BLaER1 (cell line): ENCODE measurements at regions not wholly inside any gene's neighbourhood (a gene's known extent, or its start where the extent isn't known, plus 50 kb on each side); places are given as distances from the start of the nearest gene placed in this dataset.

Source experiments
- H3K27ac ChIP-seq: shearing (Covaris generic); formaldehyde crosslinking; 2 replicates; pipeline ENCODE4 v1.8.1; 2022
- H3K27me3 ChIP-seq: shearing (Covaris generic); formaldehyde crosslinking; 2 replicates; pipeline ENCODE4 v1.8.1; 2022
- H3K36me3 ChIP-seq: shearing (Covaris generic); formaldehyde crosslinking; 2 replicates; pipeline ENCODE4 v1.8.1; 2022
- H3K4me1 ChIP-seq: shearing (Covaris generic); formaldehyde crosslinking; 2 replicates; pipeline ENCODE4 v1.8.1; 2022
- H3K4me2 ChIP-seq: shearing (Covaris generic); formaldehyde crosslinking; 2 replicates; pipeline ENCODE4 v1.8.1; 2022
- H3K4me3 ChIP-seq: shearing (Covaris generic); formaldehyde crosslinking; 2 replicates; pipeline ENCODE4 v1.8.1; 2022
- H3K9ac ChIP-seq: shearing (Covaris generic); formaldehyde crosslinking; 2 replicates; pipeline ENCODE4 v1.8.1; 2022
- H3K9me3 ChIP-seq: shearing (Covaris generic); formaldehyde crosslinking; 2 replicates; pipeline ENCODE4 v1.8.1; 2022
- H4K20me1 ChIP-seq: shearing (Covaris generic); formaldehyde crosslinking; 2 replicates; pipeline ENCODE4 v1.8.1; 2022
- Cebpa-rat ChIP-seq: shearing (Covaris generic); IDR thresholded peaks from 2 replicates; pipeline ENCODE4 v1.8.1; 2022

DNA sequence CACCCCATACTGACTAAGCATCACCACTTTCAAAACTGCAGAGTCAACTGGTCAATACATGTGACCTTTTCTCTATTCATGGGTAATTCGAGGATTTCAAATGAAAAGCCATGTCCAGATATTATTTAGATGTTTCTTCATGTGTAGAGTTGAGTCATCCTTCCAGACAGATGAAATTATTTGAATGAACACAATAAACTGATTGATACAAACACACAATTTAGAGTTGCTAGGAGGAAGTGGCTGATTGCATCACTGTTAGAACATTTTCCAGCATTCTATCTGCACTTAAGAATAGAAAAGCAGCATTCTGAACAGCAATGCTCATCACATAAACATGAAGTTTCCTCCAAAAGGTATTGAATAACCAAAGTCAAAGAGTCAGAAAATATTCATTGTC, 273.5 kb upstream of the SOX5 start:
- no peaks in the 10 kb centered on the region for H3K36me3 ChIP-seq
- no peak overlapping the region for H3K9ac ChIP-seq
- H3K27ac ChIP-seq: no peak overlapping the region
- no peak overlapping the region for H3K4me2 ChIP-seq
- H3K9me3 ChIP-seq: no peaks in the 10 kb centered on the region
- TF ChIP-seq Cebpa-rat: no peak
- H4K20me1 ChIP-seq: no peaks in the 10 kb centered on the region
- no peak overlapping the region for H3K4me3 ChIP-seq
- no peaks in the 10 kb centered on the region for H3K27me3 ChIP-seq
- no peaks in the 10 kb centered on the region for H3K4me1 ChIP-seq

DNA sequence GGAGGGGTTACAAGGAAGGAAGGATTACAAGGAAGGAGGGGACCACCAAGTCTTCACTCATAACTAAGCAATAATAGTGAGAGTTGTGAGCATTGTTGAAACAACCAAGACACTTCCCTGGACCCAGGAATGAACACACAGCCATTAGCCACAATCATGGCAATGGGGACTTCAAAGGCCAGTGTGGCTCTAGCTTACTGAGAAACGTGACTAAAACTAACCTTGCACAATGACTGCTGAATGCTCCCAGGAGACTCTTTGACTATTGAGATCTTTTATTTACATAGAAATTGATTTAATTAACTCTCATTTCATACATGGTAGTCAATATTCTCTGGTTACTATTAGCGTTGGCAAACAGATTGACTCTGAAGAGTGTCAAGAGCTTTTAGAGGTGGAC, 263.0 kb upstream of the SOX5 start:
- H3K4me3 ChIP-seq: no peak overlapping the region
- no peaks in the 10 kb centered on the region for H3K4me1 ChIP-seq
- H3K36me3 ChIP-seq: no peaks in the 10 kb centered on the region
- no peak overlapping the region for H3K4me2 ChIP-seq
- no peak overlapping the region for H3K27ac ChIP-seq
- no peaks in the 10 kb centered on the region for H3K9me3 ChIP-seq
- H4K20me1 ChIP-seq: no peaks in the 10 kb centered on the region
- no peaks in the 10 kb centered on the region for H3K27me3 ChIP-seq
- no peak for TF ChIP-seq Cebpa-rat
- no peak overlapping the region for H3K9ac ChIP-seq

DNA sequence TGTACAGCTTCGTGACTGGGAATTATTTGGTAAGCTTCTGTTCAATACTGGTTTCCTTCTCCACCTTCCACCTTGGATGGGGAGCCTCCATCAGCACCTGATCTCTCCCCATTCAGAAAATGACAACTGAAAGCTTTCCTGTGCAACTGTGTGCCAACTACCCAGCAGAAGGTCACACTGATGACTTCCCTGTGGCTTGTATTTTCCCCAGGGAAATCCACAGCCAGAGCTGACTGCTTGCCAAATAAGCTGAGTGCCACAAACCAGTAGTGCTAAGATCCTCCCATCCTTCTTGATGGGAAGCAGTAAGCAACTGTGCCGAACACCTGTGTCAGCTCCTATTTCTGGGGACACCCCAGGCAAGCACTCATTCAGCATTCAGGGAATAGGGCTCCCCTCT, 257.2 kb upstream of the SOX5 start:
- no peak for TF ChIP-seq Cebpa-rat
- Histone ChIP-seq H3K9me3 (0 out of 2 replicates have a peak, but pooled peaks cover 4% of the 10 kb centered on the region), H3K4me1 (peaks cover 6% of the 10 kb centered on the region; the same call in 1 of the 2 replicates), H3K27me3 (no peaks in the 10 kb centered on the region), H4K20me1 (no peaks in the 10 kb centered on the region), H3K4me2 (no peak overlapping the region), H3K4me3 (no peak overlapping the region), H3K9ac (no peak overlapping the region), H3K36me3 (no peaks in the 10 kb centered on the region), H3K27ac (no peak overlapping the region)

DNA sequence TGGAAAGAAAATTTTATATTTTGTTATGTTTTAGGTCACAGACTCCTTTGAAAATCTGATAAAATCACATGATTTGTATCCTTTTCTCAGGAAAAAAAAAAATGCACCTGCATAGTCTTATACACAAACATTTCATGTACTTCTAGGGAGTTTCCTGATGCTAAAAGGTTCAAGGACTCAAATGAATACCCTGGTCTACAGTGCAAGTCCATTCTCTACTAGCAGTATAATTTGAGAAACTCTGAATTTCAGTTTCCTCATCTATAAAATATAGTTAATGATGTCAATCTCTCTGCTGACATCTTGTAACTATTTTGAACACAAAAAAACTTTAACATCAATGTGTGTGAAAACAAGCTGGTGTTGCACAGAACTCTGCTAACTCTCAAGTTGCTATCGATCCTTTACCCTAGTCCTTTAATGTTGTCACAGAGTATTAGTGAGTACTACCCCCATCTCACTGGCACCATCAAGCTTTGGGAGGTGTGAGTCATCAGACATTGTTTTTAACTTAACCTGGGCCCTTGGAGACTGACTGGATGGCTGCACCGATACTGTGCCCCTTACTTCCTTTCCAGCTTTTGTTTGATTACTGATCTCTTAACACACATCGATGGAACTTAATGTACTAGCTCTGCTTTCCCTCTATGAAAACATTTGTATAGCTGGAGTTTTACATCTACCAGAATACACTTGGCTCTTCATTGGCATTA, 251.9 kb upstream of the SOX5 start:
- Histone ChIP-seq H3K36me3 (no peaks in the 10 kb centered on the region), H4K20me1 (no peaks in the 10 kb centered on the region), H3K4me1 (peaks cover 4% of the 10 kb centered on the region; the same call in 1 of the 2 replicates), H3K9me3 (0 out of 2 replicates have a peak, but pooled peaks cover 4% of the 10 kb centered on the region), H3K27ac (no peak overlapping the region), H3K4me2 (no peak overlapping the region), H3K27me3 (no peaks in the 10 kb centered on the region), H3K4me3 (no peak overlapping the region), H3K9ac (no peak overlapping the region)
- TF ChIP-seq Cebpa-rat: no peak

DNA sequence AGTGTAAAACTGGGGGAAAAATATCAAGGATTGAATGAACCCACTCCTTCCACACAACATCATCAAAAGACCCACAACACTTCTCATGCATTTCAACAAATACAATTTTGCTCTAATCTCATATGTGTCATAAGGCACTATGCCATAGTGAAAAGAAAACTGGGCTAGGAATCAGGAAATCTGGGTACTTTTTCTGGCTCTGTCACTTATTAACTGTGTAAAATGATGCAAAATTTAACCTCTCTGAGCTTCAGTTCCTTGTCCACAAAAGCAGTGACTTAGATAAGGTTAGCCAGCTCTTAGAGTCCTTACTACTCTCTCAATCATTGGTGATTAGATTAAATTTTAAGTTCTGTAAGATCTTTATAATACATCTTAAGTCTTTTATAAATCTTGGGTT, 250.5 kb upstream of the SOX5 start:
- Histone ChIP-seq H3K4me1 (0 out of 2 replicates have a peak, but pooled peaks cover 4% of the 10 kb centered on the region), H3K27ac (no peak overlapping the region), H4K20me1 (no peaks in the 10 kb centered on the region), H3K27me3 (no peaks in the 10 kb centered on the region), H3K9me3 (0 out of 2 replicates have a peak, but pooled peaks cover 4% of the 10 kb centered on the region), H3K4me2 (no peak overlapping the region), H3K4me3 (no peak overlapping the region), H3K36me3 (no peaks in the 10 kb centered on the region), H3K9ac (no peak overlapping the region)
- no peak for TF ChIP-seq Cebpa-rat

DNA sequence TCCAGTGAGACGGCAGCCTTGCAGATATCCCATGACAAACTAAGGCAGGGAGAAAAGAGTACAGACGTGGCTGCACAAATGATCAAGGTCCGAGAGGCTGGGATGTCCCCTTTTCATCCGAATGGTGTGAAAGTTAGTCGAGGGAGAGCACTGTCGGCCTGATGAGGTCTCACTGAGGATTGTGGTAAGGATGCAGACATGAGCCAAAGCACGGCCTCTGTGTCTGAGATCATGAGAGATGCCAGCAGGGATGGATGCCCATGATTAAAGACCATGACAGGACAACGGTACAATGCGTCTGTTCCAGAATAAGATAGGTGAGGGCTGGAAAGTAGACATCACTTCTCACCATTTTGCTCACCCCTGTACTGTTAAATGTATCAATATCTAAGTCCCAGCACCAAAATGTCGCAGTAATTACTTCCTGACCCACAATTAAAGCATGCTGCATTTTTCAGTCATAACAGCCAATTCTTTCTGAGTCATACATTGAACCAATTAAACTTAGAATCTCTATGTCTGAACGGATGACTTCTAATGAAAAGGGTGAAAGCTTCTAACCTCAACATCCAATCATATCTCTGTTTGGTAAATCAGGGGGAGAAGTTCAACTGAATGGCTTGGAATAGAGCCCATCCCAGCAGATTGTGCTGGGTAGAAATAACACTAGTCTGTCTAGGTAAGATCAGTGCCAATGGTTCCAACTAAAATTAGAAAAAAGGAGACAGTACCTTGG, 249.6 kb upstream of the SOX5 start:
- H3K9ac ChIP-seq: no peak overlapping the region
- TF ChIP-seq Cebpa-rat: no peak

DNA sequence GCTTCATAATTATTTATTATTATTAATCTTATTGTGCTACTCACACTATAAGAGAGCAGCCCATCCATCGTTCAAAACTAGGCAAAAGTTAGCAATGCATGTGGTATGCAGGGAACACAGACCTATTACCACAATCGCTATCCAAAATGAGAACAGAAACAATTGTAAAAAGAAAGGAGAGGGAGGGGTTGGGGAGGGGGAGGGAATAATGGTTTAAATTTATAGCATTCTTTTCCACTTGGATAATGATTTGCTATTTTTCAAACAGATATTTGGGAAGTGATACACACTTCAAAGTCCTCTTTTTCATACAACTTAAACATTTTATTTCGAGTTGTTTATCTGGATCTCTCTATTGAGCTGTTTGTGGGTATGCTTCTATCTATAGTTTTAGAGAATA, 248.6 kb upstream of the SOX5 start:
- Histone ChIP-seq H4K20me1 (no peaks in the 10 kb centered on the region), H3K27ac (no peak overlapping the region), H3K4me1 (0 out of 2 replicates have a peak, but pooled peaks cover 4% of the 10 kb centered on the region), H3K4me2 (no peak overlapping the region), H3K36me3 (no peaks in the 10 kb centered on the region), H3K9me3 (0 out of 2 replicates have a peak, but pooled peaks cover under 1% of the 10 kb centered on the region), H3K27me3 (no peaks in the 10 kb centered on the region), H3K9ac (no peak overlapping the region), H3K4me3 (no peak overlapping the region)
- TF ChIP-seq Cebpa-rat: no peak

More for the DNA sequence above, 249.6 kb upstream of the SOX5 start:
- H3K9me3 ChIP-seq: 0 out of 2 replicates have a peak, but pooled peaks cover 4% of the 10 kb centered on the region
- H3K27ac ChIP-seq: no peak overlapping the region
- no peak overlapping the region for H3K4me3 ChIP-seq
- H3K36me3 ChIP-seq: no peaks in the 10 kb centered on the region
- H3K4me2 ChIP-seq: no peak overlapping the region
- H4K20me1 ChIP-seq: no peaks in the 10 kb centered on the region
- no peaks in the 10 kb centered on the region for H3K27me3 ChIP-seq
- 0 out of 2 replicates have a peak, but pooled peaks cover 4% of the 10 kb centered on the region for H3K4me1 ChIP-seq

DNA sequence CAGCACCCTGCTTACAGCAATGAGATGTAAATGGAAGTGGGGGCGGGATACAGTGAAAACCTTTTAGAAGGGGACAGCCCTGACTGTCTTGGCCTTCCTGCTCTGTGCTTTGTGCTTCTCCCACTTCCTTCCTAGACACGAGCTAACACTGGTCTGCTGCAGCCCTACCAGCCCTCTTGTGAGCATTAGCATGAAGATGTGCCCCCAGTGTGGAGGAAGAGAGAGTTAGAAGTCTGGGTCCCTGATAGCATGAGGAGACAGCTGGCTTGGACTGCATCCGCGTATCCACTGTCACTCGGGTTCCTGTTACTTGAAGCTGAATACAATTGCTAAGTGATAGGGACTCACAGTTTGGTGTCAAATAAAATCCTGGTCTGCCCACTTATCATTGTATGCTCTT, 248.1 kb upstream of the SOX5 start:
- Histone ChIP-seq H3K36me3 (no peaks in the 10 kb centered on the region), H3K27me3 (no peaks in the 10 kb centered on the region), H3K9me3 (no peaks in the 10 kb centered on the region), H3K27ac (no peak overlapping the region), H3K4me2 (0 out of 2 replicates have a peak overlapping the region, but pooled peaks have one; percentile 11), H3K9ac (no peak overlapping the region), H3K4me3 (no peak overlapping the region), H4K20me1 (no peaks in the 10 kb centered on the region), H3K4me1 (0 out of 2 replicates have a peak, but pooled peaks cover 4% of the 10 kb centered on the region)
- TF ChIP-seq Cebpa-rat: no peak

DNA sequence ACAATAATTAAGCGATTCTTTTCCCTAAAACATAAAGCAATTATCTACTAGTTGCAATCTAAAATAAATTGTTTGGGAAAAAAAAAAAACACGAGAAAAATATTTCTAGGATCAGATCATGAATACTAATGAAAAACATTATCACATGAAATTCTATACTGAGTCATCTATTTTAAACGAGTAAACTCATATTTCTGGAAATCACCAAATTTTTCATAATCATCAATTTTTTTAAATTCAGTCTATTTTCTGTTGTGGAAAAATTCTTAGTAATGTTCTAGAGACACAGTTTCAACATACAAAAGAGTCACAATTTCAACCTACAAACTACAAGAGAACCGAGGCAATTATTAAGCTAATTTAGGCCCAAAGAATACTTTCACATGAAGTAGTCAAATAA, 245.6 kb upstream of the SOX5 start:
- H3K36me3 ChIP-seq: no peaks in the 10 kb centered on the region
- H3K9me3 ChIP-seq: no peaks in the 10 kb centered on the region
- H3K9ac ChIP-seq: no peak overlapping the region
- no peak overlapping the region for H3K27ac ChIP-seq
- H4K20me1 ChIP-seq: no peaks in the 10 kb centered on the region
- no peak overlapping the region for H3K4me2 ChIP-seq
- TF ChIP-seq Cebpa-rat: no peak
- H3K4me3 ChIP-seq: no peak overlapping the region
- no peaks in the 10 kb centered on the region for H3K27me3 ChIP-seq
- no peaks in the 10 kb centered on the region for H3K4me1 ChIP-seq

DNA sequence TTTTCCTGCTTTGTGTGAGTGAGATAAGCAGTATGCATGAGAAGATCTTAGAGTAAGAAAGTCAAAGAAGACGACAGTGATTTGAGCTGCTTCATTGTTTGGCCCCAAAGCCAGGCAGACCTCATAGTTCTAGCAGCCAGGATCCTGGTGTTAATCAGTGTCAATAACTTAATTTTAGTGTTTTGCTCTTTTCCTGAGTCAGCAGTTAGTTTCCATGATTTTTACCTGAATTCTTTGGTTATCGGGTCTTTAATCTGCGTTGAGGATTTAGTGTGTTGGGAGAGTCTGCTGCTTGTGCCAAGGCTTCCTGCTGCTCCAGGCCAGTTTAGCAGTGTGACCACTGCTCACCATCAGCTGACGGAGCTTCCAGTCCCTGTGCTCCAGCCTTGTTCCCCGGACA, 241.6 kb upstream of the SOX5 start:
- Histone ChIP-seq H3K4me2 (no peak overlapping the region), H3K9ac (no peak overlapping the region), H3K4me1 (no peaks in the 10 kb centered on the region), H3K9me3 (no peaks in the 10 kb centered on the region), H3K36me3 (no peaks in the 10 kb centered on the region), H3K27ac (no peak overlapping the region), H3K27me3 (no peaks in the 10 kb centered on the region), H4K20me1 (no peaks in the 10 kb centered on the region), H3K4me3 (no peak overlapping the region)
- no peak for TF ChIP-seq Cebpa-rat
